GM23248 (cell line): ENCODE measurements at regions not wholly inside any gene's neighbourhood (a gene's known extent, or its start where the extent isn't known, plus 50 kb on each side); places are given as distances from the start of the nearest gene placed in this dataset.

Experiments
- DNase-seq: peaks from one replicate; pipeline ENCODE4 v3.0.0-alpha.2; 2015
- H2AFZ ChIP-seq: fragments of 200-600 bp; sonication (generic); 2 replicates; pipeline ENCODE4 v1.6.1; 2016; ENCODE audit warnings: antibody characterized with exemption
- H3F3A ChIP-seq: fragments of 200-600 bp; sonication (generic); 2 replicates; pipeline ENCODE4 v1.6.1; 2016; ENCODE audit warnings: mild to moderate bottlenecking, antibody characterized with exemption, mixed run types; ENCODE audit not compliant: insufficient read depth
- H3K27ac ChIP-seq: fragments of 200-600 bp; sonication (generic); 2 replicates; pipeline ENCODE4 v1.5.1; 2016; ENCODE audit warnings: mild to moderate bottlenecking
- H3K27me3 ChIP-seq: fragments of 200-600 bp; sonication (generic); replicated peaks from 2 replicates; pipeline ENCODE4 v1.6.1; 2016; ENCODE audit warnings: mild to moderate bottlenecking; ENCODE audit not compliant: insufficient read depth
- H3K36me3 ChIP-seq: fragments of 200-600 bp; sonication (generic); 2 replicates; pipeline ENCODE4 v1.6.1; 2016; ENCODE audit warnings: low read depth, mild to moderate bottlenecking
- H3K4me1 ChIP-seq: fragments of 200-600 bp; sonication (generic); 2 replicates; pipeline ENCODE4 v1.6.1; 2016; ENCODE audit warnings: mild to moderate bottlenecking; ENCODE audit not compliant: insufficient read depth
- H3K4me2 ChIP-seq: fragments of 200-600 bp; sonication (generic); one replicate; pipeline ENCODE4 v1.6.1; 2016; ENCODE audit warnings: mild to moderate bottlenecking; ENCODE audit not compliant: unreplicated experiment
- H3K4me3 ChIP-seq: fragments of 200-600 bp; sonication (generic); 2 replicates; pipeline ENCODE4 v1.5.1; 2016; ENCODE audit warnings: mild to moderate bottlenecking
- H3K79me2 ChIP-seq: fragments of 200-600 bp; sonication (generic); 2 replicates; pipeline ENCODE4 v1.6.1; 2016; ENCODE audit warnings: mild to moderate bottlenecking; ENCODE audit not compliant: insufficient read depth
- H3K9ac ChIP-seq: fragments of 200-600 bp; sonication (generic); 2 replicates; pipeline ENCODE4 v1.6.1; 2016; ENCODE audit warnings: mild to moderate bottlenecking
- H3K9me2 ChIP-seq: fragments of 200-600 bp; sonication (generic); 2 replicates; pipeline ENCODE4 v1.6.1; 2016; ENCODE audit warnings: mixed run types, mild to moderate bottlenecking, moderate library complexity; ENCODE audit not compliant: insufficient read depth
- H3K9me3 ChIP-seq: fragments of 200-600 bp; sonication (generic); one replicate; pipeline ENCODE4 v1.6.1; 2017; ENCODE audit warnings: low read depth
- H4K20me1 ChIP-seq: fragments of 200-600 bp; sonication (generic); 2 replicates; pipeline ENCODE4 v1.6.0; 2016; ENCODE audit not compliant: insufficient read depth
- EZH2 ChIP-seq: fragments of 200-600 bp; sonication (generic); IDR thresholded peaks from 2 replicates; pipeline ENCODE4 v1.6.1; 2018; ENCODE audit warnings: antibody characterized with exemption, mild to moderate bottlenecking; ENCODE audit not compliant: insufficient read depth, poor library complexity, severe bottlenecking
- EZH2phosphoT487 ChIP-seq: fragments of 200-600 bp; sonication (generic); IDR thresholded peaks from 2 replicates; pipeline ENCODE4 v1.6.1; 2018; ENCODE audit warnings: antibody characterized with exemption, moderate library complexity, mild to moderate bottlenecking, low read depth; ENCODE audit not compliant: insufficient read depth
- WGBS, 2 experiments: methylation state at CpG; one replicate each; pipeline ENCODE4 v1.1.6; 2015 to 2017; ENCODE audit warnings: low lambda C conversion rate in 2 of 2, low coverage in 1 of 2; ENCODE audit errors: missing lambda C conversion rate in 2 of 2; 5-methylcytosine and 5-hydroxymethylcytosine counted together
- in situ Hi-C: fragments of 300-500 bp; cut with MboI; formaldehyde crosslinking; loops from 2 replicates; pipeline ENCODE4 v1.15.0; 2020

DNA sequence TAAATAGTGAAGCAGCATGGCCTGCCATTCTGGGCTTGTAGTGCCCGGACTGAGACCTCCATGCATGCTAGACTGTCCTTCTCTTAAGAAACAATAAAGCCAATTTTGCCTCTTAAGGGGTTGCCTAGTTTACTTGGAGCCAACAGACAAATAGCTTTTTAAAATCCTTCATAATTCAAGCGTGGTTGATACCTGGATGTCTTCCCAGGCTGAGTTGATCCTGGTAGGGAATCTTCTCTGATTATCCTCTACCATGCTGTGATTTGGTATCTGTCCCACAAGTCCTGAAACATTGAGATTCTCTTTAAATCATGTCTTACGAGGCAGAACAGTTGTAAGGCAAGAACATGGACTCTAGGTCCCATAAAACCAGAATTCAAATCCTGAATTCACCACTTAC is 359.6 kb upstream of the CCL2 start:
- no peak overlapping the region for H3K4me3 ChIP-seq
- in situ Hi-C loops, result no loop called here
- H3K9me2 ChIP-seq, result no peaks in the 10 kb centered on the region
- no peaks in the 10 kb centered on the region for H3K36me3 ChIP-seq
- H3K27ac ChIP-seq, result no peak overlapping the region
- TF ChIP-seq EZH2 (no peak), EZH2phosphoT487 (no peak)
- H3K4me2 ChIP-seq, result no peak overlapping the region
- H3K9ac ChIP-seq, result no peak overlapping the region
- H3K79me2 ChIP-seq, result no peaks in the 10 kb centered on the region
- no peaks in the 10 kb centered on the region for H3K9me3 ChIP-seq
- H3K27me3 ChIP-seq, result no peaks in the 10 kb centered on the region
- H4K20me1 ChIP-seq, result no peaks in the 10 kb centered on the region
- DNase-seq, result no peak
- no peaks in the 10 kb centered on the region for H3K4me1 ChIP-seq
- no peaks in the 10 kb centered on the region for H3F3A ChIP-seq
- whole genome bisulfite sequencing, 2 experiments, result 11 to 17% methylated on average over 3 of the region's 3 CpGs
- no peak overlapping the region for H2AFZ ChIP-seq

DNA sequence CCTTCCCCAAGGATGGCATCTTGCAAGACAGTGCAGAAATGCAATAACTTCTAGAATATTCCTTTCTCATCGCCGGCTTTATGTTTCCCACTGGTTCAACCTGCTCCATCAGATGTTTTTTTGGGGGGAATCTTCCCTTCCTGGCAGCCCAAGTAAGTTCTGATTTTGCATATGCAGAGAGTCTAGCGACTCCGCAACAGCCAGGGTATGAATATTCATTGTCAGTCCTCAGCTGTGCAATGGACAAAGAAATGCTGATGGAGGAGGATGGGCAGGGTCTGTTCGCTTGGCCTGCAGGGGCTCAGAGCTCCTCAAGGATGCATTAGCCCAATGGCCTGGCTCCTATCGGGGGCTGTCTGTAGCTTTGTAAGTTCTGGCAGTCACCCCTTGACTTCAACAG is 358.8 kb upstream of the CCL2 start:
- H3K9ac ChIP-seq, result no peak overlapping the region
- H3K9me3 ChIP-seq, result no peaks in the 10 kb centered on the region
- no peaks in the 10 kb centered on the region for H3K4me1 ChIP-seq
- H3K4me3 ChIP-seq, result no peak overlapping the region
- H3K27me3 ChIP-seq, result 0 out of 2 replicates have a peak, but pooled peaks cover 2% of the 10 kb centered on the region
- H3K27ac ChIP-seq, result no peak overlapping the region
- no peaks in the 10 kb centered on the region for H3F3A ChIP-seq
- H2AFZ ChIP-seq, result no peak overlapping the region
- DNase-seq, result no peak
- H3K4me2 ChIP-seq, result no peak overlapping the region
- WGBS, 2 experiments, result 32 to 34% methylated on average over 6 of the region's 6 CpGs
- TF ChIP-seq EZH2phosphoT487 (no peak), EZH2 (no peak)
- in situ Hi-C loops, result no loop called here
- H4K20me1 ChIP-seq, result no peaks in the 10 kb centered on the region
- no peaks in the 10 kb centered on the region for H3K79me2 ChIP-seq
- no peaks in the 10 kb centered on the region for H3K36me3 ChIP-seq
- no peaks in the 10 kb centered on the region for H3K9me2 ChIP-seq

DNA sequence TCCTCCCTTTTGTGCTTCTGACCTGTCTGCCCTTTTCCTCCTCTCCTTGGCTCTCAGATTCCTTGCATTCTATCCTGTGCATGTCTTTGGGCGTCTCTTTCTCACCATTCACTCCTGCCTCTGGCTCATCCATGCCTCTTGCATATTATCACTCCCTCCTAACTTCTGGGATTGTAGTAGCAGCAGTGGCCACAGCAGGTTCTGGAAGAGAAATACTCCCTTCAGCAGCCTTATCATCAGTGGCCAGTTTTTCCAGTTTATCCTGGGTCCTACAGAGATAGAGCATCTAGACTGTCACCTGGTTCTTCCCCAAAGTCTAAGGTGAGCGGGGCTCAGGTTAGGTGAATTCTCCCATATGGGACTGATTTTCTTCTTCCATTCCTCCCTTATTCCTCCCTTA is 354.0 kb upstream of the CCL2 start:
- H4K20me1 ChIP-seq, result no peaks in the 10 kb centered on the region
- no peak overlapping the region for H2AFZ ChIP-seq
- H3K9me3 ChIP-seq, result no peaks in the 10 kb centered on the region
- H3K4me1 ChIP-seq, result no peaks in the 10 kb centered on the region
- 0 out of 2 replicates have a peak, but pooled peaks cover 4% of the 10 kb centered on the region for H3K27me3 ChIP-seq
- no peaks in the 10 kb centered on the region for H3K79me2 ChIP-seq
- TF ChIP-seq EZH2phosphoT487 (no peak), EZH2 (no peak)
- no peak overlapping the region for H3K27ac ChIP-seq
- H3K9me2 ChIP-seq, result no peaks in the 10 kb centered on the region
- no peak overlapping the region for H3K9ac ChIP-seq
- 7 to 12% methylated on average over 2 of the region's 2 CpGs for WGBS, 2 experiments
- H3F3A ChIP-seq, result no peaks in the 10 kb centered on the region
- DNase-seq, result no peak
- H3K4me2 ChIP-seq, result no peak overlapping the region
- no peak overlapping the region for H3K4me3 ChIP-seq
- in situ Hi-C loops, result no loop called here
- H3K36me3 ChIP-seq, result no peaks in the 10 kb centered on the region

DNA sequence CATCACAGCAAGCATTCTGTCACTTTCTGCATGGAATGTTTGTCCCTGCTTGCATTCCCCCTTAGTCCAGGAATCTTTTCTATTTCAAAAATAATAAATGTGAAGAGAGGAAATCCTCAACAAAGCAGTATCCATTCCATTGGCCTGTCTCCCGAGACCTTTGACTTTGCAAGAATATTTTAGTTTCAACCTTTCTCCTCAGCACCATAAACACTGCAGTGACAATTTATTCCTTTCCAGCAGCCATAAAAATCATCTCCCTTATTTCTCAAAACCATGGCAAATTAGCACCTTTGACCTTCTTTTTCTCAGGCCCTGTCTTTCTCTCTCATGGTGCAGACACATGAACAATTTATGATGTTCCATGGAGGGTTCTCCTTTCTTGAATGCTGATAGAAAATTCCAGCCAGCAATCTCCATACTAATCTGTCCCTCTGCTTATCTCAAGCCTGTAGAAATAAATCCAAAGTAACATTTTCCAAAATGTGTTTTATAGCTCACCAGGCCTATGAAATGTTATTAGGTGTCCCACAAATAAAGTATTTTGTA is 352.1 kb upstream of the CCL2 start:
- 13 to 19% methylated on average over 1 of the region's 1 CpG for WGBS, 2 experiments
- DNase-seq, result no peak

DNA sequence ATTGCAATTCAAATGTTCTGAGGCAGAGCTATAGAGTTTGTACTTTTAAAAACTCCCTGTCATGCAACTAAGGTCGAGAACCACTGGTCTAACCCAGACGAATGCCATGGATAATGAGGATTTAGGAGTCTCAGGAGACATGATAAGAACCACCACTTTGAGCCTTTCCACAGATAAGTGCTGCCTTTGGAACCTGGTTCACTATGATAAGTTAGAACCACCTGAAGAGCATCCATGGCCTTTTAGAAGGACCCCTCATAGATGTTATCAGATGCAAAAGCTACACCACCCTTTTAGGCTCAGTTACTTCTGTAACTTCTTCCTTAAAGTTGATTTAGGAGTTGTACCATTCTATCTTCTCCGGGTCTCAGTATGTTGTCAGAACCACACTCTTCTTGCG is 350.6 kb upstream of the CCL2 start:
- Histone ChIP-seq H3F3A (no peaks in the 10 kb centered on the region), H4K20me1 (no peaks in the 10 kb centered on the region), H3K9ac (no peak overlapping the region), H3K4me2 (no peak overlapping the region), H3K36me3 (no peaks in the 10 kb centered on the region), H3K27me3 (0 out of 2 replicates have a peak, but pooled peaks cover 4% of the 10 kb centered on the region), H3K9me3 (no peaks in the 10 kb centered on the region), H3K27ac (no peak overlapping the region), H2AFZ (no peak overlapping the region), H3K79me2 (no peaks in the 10 kb centered on the region), H3K9me2 (no peaks in the 10 kb centered on the region), H3K4me1 (no peaks in the 10 kb centered on the region), H3K4me3 (no peak overlapping the region)
- 26 to 32% methylated on average over 4 of the region's 4 CpGs for WGBS, 2 experiments
- in situ Hi-C loops, result no loop called here
- TF ChIP-seq EZH2phosphoT487 (no peak), EZH2 (no peak)
- DNase-seq, result no peak

More for the DNA sequence above, 352.1 kb upstream of the CCL2 start:
- Histone ChIP-seq H4K20me1 (no peaks in the 10 kb centered on the region), H3K4me1 (no peaks in the 10 kb centered on the region), H3F3A (no peaks in the 10 kb centered on the region), H3K27me3 (0 out of 2 replicates have a peak, but pooled peaks cover 4% of the 10 kb centered on the region), H3K4me2 (no peak overlapping the region), H3K36me3 (no peaks in the 10 kb centered on the region), H3K4me3 (no peak overlapping the region), H3K9me2 (no peaks in the 10 kb centered on the region), H3K9me3 (no peaks in the 10 kb centered on the region), H2AFZ (no peak overlapping the region), H3K9ac (no peak overlapping the region), H3K27ac (no peak overlapping the region), H3K79me2 (no peaks in the 10 kb centered on the region)
- in situ Hi-C loops, result no loop called here
- TF ChIP-seq EZH2, result no peak
- no peak for TF ChIP-seq EZH2phosphoT487
